ENCODE measurements at regions not wholly inside any gene's neighbourhood (a gene's known extent, or its start where the extent isn't known, plus 50 kb on each side); places are given as distances from the start of the nearest gene placed in this dataset.

GRCh38 chr7:51824050-51824449, 507.4 kb upstream of the COBL start:
- H2AK5ac ChIP-seq (ENCODE audit: low read depth, low read length), result no peak overlapping the region
- H4K8ac ChIP-seq (ENCODE audit: extremely low read depth, insufficient read depth, low read length), result no peak overlapping the region
- no peak overlapping the region for H3K23ac ChIP-seq (ENCODE audit: insufficient read length)
- H3K79me1 ChIP-seq (ENCODE audit: low read depth, low read length), result no peaks in the 10 kb centered on the region
- no peak overlapping the region for H3K4me3 ChIP-seq (ENCODE audit: extremely low read depth in 1 of 4, insufficient read depth in 2 of 4, low read depth in 3 of 4, low read length in 4 of 4)
- no peak overlapping the region for H3K14ac ChIP-seq (ENCODE audit: insufficient read length)
- no peak overlapping the region for H3K9ac ChIP-seq (replicated peaks in 1 of 4; ENCODE audit: extremely low read depth in 1 of 4, low read depth in 3 of 4, low read length in 3 of 4)
- H3K4me2 ChIP-seq (ENCODE audit: insufficient read depth in 1 of 2, low read depth in 2 of 2, low read length in 2 of 2), result no peak overlapping the region
- no peaks in the 10 kb centered on the region for H3K23me2 ChIP-seq (ENCODE audit: low read depth, low read length)
- no peak overlapping the region for H3K56ac ChIP-seq (replicated peaks; ENCODE audit: insufficient read length, low read depth, low read length)
- no peak overlapping the region for H3K18ac ChIP-seq (ENCODE audit: extremely low read depth, low read length)
- no peak overlapping the region for H3K27ac ChIP-seq (ENCODE audit: low read depth, low read length)
- no peak overlapping the region for H3K4ac ChIP-seq (replicated peaks; ENCODE audit: insufficient read length, low read depth, low read length)
- no peak overlapping the region for H2AFZ ChIP-seq (ENCODE audit: low read length)
- FAIRE-seq (no peak), DNase-seq (ENCODE audit: low read depth in 1 of 2, low spot score in 2 of 2) (no peak)
- H3K9me3 ChIP-seq (ENCODE audit: insufficient read depth in 2 of 2, low read depth in 1 of 2, low read length in 1 of 2), result no peaks in the 10 kb centered on the region; a peak in 1 of 4 replicates
- H3K36me3 ChIP-seq (ENCODE audit: control insufficient read depth in 2 of 4, insufficient read depth in 4 of 4, low read length in 3 of 4), result no peaks in the 10 kb centered on the region
- no peak overlapping the region for H2BK5ac ChIP-seq (ENCODE audit: low read depth, low read length)
- no peak overlapping the region for H4K91ac ChIP-seq (replicated peaks; ENCODE audit: insufficient read length, low read length)
- H2BK15ac ChIP-seq (ENCODE audit: low read length), result no peak overlapping the region
- no peak overlapping the region for H4K5ac ChIP-seq (ENCODE audit: insufficient read length, low read depth, low read length)
- H2BK20ac ChIP-seq (ENCODE audit: low read length), result no peak overlapping the region
- no peak overlapping the region for H2BK12ac ChIP-seq (ENCODE audit: low read depth, low read length)
- ChIA-PET POLR2A (ENCODE audit: partially characterized antibody) (no interaction called here), CTCF (ENCODE audit: partially characterized antibody) (no interaction called here)
- H3K79me2 ChIP-seq (ENCODE audit: control insufficient read depth in 1 of 2, insufficient read depth in 2 of 2, low read length in 2 of 2), result no peaks in the 10 kb centered on the region
- no peaks in the 10 kb centered on the region for H4K20me1 ChIP-seq (replicated peaks in 1 of 2; ENCODE audit: control insufficient read depth in 1 of 2, insufficient read depth in 2 of 2, low read length in 2 of 2)
- no peaks in the 10 kb centered on the region for H3K27me3 ChIP-seq (replicated peaks in 1 of 4; ENCODE audit: control insufficient read depth in 3 of 4, extremely low read depth in 1 of 4, insufficient read depth in 3 of 4, low read length in 3 of 4)
- no peak overlapping the region for H2BK120ac ChIP-seq (replicated peaks; ENCODE audit: low read depth, low read length)
- 90% methylated on average over 7 of the region's 7 CpGs; no CpG with 5 or more reads in 1 of the 2 experiments for WGBS, 2 experiments (ENCODE audit: extremely low coverage in 1 of 2, insufficient coverage in 1 of 2, insufficient read length in 1 of 2, insufficient replicate concordance in 2 of 2, low coverage in 1 of 2, low lambda C conversion rate in 2 of 2, missing lambda C conversion rate in 1 of 2)
- no peaks in the 10 kb centered on the region for H3K4me1 ChIP-seq (replicated peaks in 1 of 4; ENCODE audit: control insufficient read depth in 3 of 4, insufficient read depth in 4 of 4, low read length in 3 of 4)
- TF ChIP-seq ATF3 (IDR thresholded peaks at IDR 0.05; ENCODE audit: insufficient read depth, low read depth, low read length) (no peak), FOSL1 (IDR thresholded peaks at IDR 0.05; ENCODE audit: insufficient read depth, low read depth, low read length) (no peak), RXRA (IDR thresholded peaks at IDR 0.05; ENCODE audit: insufficient read depth, low read depth, low read length) (no peak)

Measured in H1 (cell line).